Ovary (tissue), 7 donors: ENCODE measurements at regions not wholly inside any gene's neighbourhood (a gene's known extent, or its start where the extent isn't known, plus 50 kb on each side); places are given as distances from the start of the nearest gene placed in this dataset.
"Not testable (repeated sequence)": the region's sequence is repeated elsewhere in the genome, so short reads cannot be mapped to it uniquely, and the experiment has no call there.

Experiments
- DNase-seq, 5 donors: peaks; one replicate each; pipeline ENCODE4 v3.0.0-alpha.2; 2019 to 2020
- H3K27ac ChIP-seq, 2 donors: fragments of 200-600 bp; one replicate each; pipeline versions ENCODE4 v1.5.1 to v1.8.0; 2019 to 2022
- H3K27me3 ChIP-seq: fragments of 200-600 bp; one replicate; pipeline ENCODE4 v1.8.0; 2022
- H3K36me3 ChIP-seq: fragments of 200-600 bp; sonication (generic); one replicate; pipeline ENCODE4 v1.5.1; 2019
- H3K4me1 ChIP-seq: one replicate; pipeline ENCODE4 v1.8.1; 2013; ENCODE audit warnings: mild to moderate bottlenecking, moderate library complexity; ENCODE audit not compliant: insufficient read depth
- H3K4me3 ChIP-seq: fragments of 200-600 bp; sonication (generic); one replicate; pipeline ENCODE4 v1.5.1; 2017
- H3K9me3 ChIP-seq, 2 donors: fragments of 200-600 bp in 1 of 2; sonication (generic) in 1 of 2; one replicate each; pipeline versions ENCODE4 v1.5.1 to v1.8.1; 2013 to 2019; ENCODE audit warnings: mild to moderate bottlenecking in 1 of 2, moderate library complexity in 1 of 2
- EP300 ChIP-seq: sonication (generic); formaldehyde crosslinking; IDR thresholded peaks from one replicate; pipeline ENCODE4 v1.6.1; 2017; ENCODE audit warnings: antibody characterized with exemption
- POLR2A ChIP-seq: fragments of 450-650 bp; IDR thresholded peaks from one replicate; pipeline ENCODE4 v1.6.1; 2017; ENCODE audit warnings: antibody characterized with exemption, mild to moderate bottlenecking, moderate library complexity
- WGBS, 3 donors: extraction: QIAGEN DNeasy Blood & Tissue Kit in 1 of 3; methylation state at CpG; one replicate each; pipeline versions ENCODE4 v1.1.5 to v1.1.7; 2013 to 2017; 5-methylcytosine and 5-hydroxymethylcytosine counted together
- intact Hi-C, 4 donors: fragments of 100-400 bp; cut with DNase I; formaldehyde crosslinking; loops; one replicate each; pipeline versions ENCODE4 v1.11.0 to v1.15.1; 2022 to 2023
- TF ChIP-seq, protein P1 (sequence below), 3 donors: fragments of 450-650 bp in 2 of 3; fragments of 200-600 bp in 1 of 3; IDR thresholded peaks; one replicate each; pipeline versions ENCODE4 v1.5.1 to v1.8.0; 2016 to 2022; ENCODE audit warnings: antibody characterized with exemption in 3 of 3, mild to moderate bottlenecking in 1 of 3
- donor health status: DM: no; HTN: no; CAD: no; lungs with moderate emphysema.
- donor health status: DM: no; HTN: no; CAD: no.
- donor health status: Bipolar disorder and iron deficiency.
- donor health status: DM: no; HTN: no; CAD: no.
- donor health status: DM: yes; HTN: yes; CAD: no.

DNA sequence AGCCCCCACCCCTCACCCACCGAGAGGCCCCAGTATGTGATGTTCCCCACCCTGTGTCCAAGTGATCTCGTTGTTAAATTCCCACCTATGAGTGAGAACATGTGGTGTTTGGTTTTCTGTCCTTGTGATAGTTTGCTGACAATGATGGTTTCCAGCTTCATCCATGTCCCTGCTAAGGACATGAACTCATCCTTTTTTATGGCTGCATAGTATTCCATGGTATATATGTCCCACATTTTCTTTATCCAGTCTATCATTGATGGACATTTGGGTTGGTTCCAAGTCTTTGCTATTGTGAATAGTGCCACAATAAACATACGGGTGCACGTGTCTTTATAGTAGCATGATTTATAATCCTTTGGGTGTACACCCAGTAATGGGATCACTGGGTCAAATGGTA lies 79.2 kb downstream of the PXDC1 start:
- intact Hi-C loops, DNase-seq, H3K27ac ChIP-seq, H3K36me3 ChIP-seq, H3K9me3 ChIP-seq, H3K27me3 ChIP-seq, H3K4me3 ChIP-seq, H3K4me1 ChIP-seq: not testable (repeated sequence)
- WGBS, 3 donors, result 79 to 89% (median 83%) methylated on average over 4 of the region's 4 CpGs

DNA sequence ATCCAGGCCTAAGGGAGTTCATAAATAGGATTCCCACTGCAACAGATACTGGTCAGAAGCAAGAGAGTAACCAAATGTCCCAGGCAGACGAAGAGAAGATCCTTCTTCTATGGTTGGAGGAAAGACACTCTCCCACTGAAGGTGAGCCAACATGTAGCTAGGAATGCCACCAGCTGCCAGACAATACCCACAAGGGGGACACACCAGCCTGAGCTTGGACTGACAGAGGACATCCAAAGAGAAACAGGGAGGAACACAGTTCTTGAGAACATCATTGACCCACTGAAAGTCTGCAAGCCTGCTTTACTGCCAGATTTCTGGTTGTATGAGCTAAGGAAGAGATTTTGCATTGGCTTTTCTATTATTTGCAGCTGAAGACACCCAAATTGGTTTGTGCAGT lies 80.1 kb downstream of the PXDC1 start:
- H3K27me3 ChIP-seq, result no peaks in the 10 kb centered on the region
- TF ChIP-seq POLR2A, result no peak
- TF ChIP-seq, protein P1, sequence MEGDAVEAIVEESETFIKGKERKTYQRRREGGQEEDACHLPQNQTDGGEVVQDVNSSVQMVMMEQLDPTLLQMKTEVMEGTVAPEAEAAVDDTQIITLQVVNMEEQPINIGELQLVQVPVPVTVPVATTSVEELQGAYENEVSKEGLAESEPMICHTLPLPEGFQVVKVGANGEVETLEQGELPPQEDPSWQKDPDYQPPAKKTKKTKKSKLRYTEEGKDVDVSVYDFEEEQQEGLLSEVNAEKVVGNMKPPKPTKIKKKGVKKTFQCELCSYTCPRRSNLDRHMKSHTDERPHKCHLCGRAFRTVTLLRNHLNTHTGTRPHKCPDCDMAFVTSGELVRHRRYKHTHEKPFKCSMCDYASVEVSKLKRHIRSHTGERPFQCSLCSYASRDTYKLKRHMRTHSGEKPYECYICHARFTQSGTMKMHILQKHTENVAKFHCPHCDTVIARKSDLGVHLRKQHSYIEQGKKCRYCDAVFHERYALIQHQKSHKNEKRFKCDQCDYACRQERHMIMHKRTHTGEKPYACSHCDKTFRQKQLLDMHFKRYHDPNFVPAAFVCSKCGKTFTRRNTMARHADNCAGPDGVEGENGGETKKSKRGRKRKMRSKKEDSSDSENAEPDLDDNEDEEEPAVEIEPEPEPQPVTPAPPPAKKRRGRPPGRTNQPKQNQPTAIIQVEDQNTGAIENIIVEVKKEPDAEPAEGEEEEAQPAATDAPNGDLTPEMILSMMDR (IDR thresholded peaks at IDR 0.05), result no peak
- no peak for TF ChIP-seq EP300
- no peaks in the 10 kb centered on the region for H3K4me1 ChIP-seq
- H3K27ac ChIP-seq, result no peak overlapping the region
- no peaks in the 10 kb centered on the region for H3K36me3 ChIP-seq
- no peak for DNase-seq
- intact Hi-C loops, result no loop called here
- WGBS, 3 donors, result 79 to 88% (median 85%) methylated on average over 1 of the region's 1 CpG
- H3K4me3 ChIP-seq, result no peak overlapping the region
- H3K9me3 ChIP-seq, result no peaks in the 10 kb centered on the region

DNA sequence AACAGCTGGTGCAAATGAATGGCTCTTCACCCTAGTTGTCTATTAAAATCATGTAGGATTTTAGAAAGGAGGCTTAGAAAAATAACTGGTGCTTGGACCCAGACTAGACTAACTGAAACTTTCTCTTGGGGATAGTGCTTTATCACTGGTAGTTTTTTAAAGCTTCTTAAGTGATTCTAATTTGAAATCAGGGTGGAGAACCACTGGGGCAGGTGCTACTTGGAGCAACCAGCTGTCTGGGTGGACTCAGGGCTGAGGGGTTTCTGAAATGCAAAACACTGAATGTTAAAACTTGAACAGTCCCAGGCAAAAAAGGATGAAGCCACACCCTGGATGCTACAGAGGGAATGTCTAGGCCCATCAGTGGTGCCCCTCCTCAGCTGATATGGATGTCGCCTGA lies 81.2 kb downstream of the PXDC1 start:
- TF ChIP-seq POLR2A (no peak), EP300 (no peak)
- TF ChIP-seq, protein P1 (IDR thresholded peaks at IDR 0.05), result no peak
- H3K4me3 ChIP-seq, result no peak overlapping the region
- H3K9me3 ChIP-seq, result no peaks in the 10 kb centered on the region
- H3K36me3 ChIP-seq, result no peaks in the 10 kb centered on the region
- H3K27me3 ChIP-seq, result no peaks in the 10 kb centered on the region
- no peak for DNase-seq
- no peak overlapping the region for H3K27ac ChIP-seq
- 78 to 94% (median 91%) methylated on average over 1 of the region's 1 CpG for WGBS, 3 donors
- H3K4me1 ChIP-seq, result no peaks in the 10 kb centered on the region
- intact Hi-C loops, result no loop called here

DNA sequence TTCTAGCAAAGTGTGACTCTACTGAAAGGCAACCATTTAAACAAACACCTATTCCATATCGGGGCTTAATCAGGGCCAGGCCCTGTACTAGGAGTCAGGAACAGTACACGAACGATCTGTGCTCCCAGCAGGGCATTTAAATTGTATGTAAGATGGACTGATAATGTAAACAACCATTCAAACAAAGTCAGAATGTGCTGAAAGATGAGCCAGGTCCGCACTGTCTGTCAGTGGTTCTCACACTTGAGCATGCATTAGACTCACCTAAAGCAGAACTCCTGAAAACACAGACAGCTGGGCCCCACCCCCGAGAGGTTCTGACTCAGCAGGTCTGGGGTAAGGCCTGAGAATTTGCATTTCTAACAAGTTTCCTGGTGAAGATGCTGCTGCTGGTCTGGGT lies 81.6 kb downstream of the PXDC1 start:
- Histone ChIP-seq H3K9me3 (no peaks in the 10 kb centered on the region), H3K27me3 (no peaks in the 10 kb centered on the region), H3K36me3 (no peaks in the 10 kb centered on the region), H3K4me3 (no peak overlapping the region), H3K27ac (no peak overlapping the region), H3K4me1 (no peaks in the 10 kb centered on the region)
- DNase-seq, result no peak
- TF ChIP-seq, protein P1 (IDR thresholded peaks at IDR 0.05), result no peak
- TF ChIP-seq POLR2A (no peak), EP300 (no peak)
- intact Hi-C loops, result no loop called here
- WGBS, 3 donors, result 81 to 91% (median 83%) methylated on average over 5 of the region's 5 CpGs

DNA sequence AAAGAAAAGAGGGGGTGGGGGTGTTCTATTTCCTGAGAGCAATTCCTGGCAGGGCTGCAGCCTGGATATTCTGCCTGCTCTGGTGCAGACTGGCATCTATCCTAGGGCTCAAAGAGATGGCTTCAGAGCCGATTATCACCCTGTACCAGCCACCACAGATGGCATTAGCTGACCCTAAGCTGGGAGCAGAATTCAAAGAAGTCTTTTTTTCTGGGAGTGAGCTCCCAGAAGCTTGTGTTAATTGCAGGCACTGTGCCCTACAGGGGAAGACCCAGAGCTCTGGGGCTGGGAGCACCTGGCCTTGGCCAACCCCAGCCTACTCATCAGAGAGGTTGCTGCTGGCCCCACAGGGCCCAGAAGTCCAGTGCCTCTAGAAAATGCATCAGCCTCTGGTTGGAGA lies 85.9 kb downstream of the PXDC1 start:
- Histone ChIP-seq H3K4me1 (no peaks in the 10 kb centered on the region), H3K36me3 (no peaks in the 10 kb centered on the region), H3K9me3 (no peaks in the 10 kb centered on the region), H3K27ac (no peak overlapping the region), H3K27me3 (no peaks in the 10 kb centered on the region), H3K4me3 (no peak overlapping the region)
- TF ChIP-seq, protein P1 (IDR thresholded peaks at IDR 0.05), result no peak
- TF ChIP-seq POLR2A (no peak), EP300 (no peak)
- DNase-seq, result no peak
- 66 to 83% (median 67%) methylated on average over 1 of the region's 1 CpG for WGBS, 3 donors
- intact Hi-C loops, result no loop called here
